GM19324 (cell line): ENCODE measurements at regions not wholly inside any gene's neighbourhood (a gene's known extent, or its start where the extent isn't known, plus 50 kb on each side); places are given as distances from the start of the nearest gene placed in this dataset.
A peak's percentile ranks its signal among the peaks of the same experiment; 100 is the strongest.
"Not testable (repeated sequence)": the region's sequence is repeated elsewhere in the genome, so short reads cannot be mapped to it uniquely, and the experiment has no call there.

Experiments
- ATAC-seq: cut with Tn5 transposase; IDR thresholded peaks from one replicate; pipeline ENCODE4 v1.9.1; 2021; ENCODE audit warnings: mild to moderate bottlenecking, moderate library complexity; ENCODE audit not compliant: unreplicated experiment, low FRiP score

DNA sequence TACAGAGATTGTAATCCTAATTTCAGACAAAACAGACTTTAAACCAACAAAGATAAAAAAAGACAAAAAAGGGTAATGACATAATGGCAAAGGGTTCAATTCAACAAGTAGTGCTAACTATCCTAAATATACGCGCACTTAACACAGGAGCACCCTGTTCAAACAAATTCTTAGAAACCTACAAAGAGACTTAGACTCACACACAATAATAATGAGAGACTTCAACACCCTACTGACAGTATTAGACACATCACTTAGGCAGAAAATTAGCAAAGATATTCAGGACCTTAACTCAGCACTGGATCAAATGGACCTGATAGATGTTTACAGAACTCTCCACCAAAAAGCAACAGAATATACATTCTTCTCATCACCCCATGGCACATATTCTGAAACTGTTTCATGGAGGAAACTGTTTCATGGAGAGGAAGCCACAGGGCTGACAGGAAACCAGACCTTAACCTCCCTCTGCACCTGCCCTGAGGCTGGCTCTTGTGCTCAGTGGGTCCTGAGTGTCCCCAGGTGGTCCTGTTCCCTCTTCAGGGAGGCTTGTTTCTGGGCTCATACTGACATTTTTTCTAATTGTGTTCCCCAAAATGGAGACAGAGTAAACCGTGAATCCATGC is 54.7 kb downstream of the OR4M2 start:
- ATAC-seq, result not testable (repeated sequence)

DNA sequence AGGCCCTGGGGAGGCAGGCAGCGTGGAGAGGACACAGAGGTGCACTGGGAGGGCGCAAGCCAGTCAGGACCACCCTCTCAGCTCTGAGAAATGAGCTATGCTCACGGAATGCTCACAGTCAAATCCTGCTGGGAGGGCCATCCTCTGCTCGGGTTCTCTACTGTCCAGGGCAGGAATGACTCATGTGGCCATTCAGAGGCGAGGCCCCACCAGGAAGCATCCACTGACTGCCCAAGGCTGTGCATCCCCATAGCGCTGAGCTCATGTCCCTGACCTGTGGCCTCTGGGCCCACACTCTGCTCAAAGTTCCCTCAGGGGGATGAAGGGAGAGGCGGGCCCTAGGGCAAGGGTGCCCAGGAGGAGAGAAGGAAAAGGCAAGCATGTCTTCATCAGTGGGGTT is 57.2 kb downstream of the OR4M2 start:
- not testable (repeated sequence) for ATAC-seq

DNA sequence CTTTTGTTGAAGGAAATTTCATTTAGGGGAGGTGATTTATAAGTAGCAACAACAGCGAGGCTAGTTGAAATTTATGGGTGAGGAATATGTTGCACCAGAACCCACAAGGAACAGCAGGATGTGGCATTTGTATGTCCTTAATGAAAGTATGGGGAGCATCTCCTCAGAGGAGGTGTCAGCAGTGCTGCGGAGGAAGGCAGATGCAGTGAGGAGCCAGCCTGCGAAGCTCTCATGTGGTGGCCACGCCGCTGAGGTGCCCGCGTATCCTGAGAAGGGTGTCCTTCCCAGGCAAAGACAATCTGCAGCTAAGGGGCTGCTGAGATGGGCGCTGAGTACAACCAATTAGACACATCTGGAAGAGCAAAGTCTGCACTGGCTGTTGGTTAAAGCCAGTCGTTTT is 60.8 kb downstream of the OR4M2 start:
- not testable (repeated sequence) for ATAC-seq

DNA sequence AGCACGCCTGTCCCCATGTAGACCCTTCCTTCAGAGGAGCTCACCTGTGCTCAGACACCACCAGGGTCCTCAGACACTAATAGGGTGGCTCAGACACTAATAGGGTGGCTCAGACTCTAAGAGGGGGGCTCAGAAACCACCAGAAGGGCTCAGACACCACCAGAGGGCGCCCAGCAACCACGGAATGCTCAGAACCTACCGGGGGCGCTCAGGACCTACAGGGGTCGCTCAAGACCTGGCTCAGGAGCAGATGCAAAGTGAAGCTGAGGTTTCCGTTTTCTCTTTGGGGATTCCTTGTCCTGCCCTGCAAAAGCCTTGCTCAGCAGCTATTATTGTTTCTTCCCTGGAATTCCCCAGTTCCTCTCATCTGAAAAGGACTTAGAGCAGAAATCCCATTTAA is 67.8 kb downstream of the OR4M2 start:
- ATAC-seq, result peak; percentile 73

DNA sequence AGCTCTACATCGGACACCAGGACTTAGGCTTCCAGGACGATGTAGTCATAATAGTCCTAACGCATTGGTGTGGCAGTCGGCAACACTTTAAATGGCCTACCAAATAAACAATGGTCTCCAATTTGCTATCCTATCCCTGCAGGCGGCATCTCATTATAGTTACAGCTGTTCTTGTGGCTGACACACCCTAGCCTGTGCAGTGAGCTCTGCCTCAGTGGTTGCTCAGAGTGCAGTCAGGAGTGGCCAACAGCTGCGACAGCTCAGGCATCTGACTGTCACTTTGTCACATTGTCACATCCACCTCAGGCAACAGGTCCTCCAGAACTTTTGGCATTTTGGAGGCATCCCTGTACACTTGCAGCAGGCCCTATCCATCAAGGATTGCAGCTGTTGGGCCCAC is 77.9 kb downstream of the OR4M2 start:
- not testable (repeated sequence) for ATAC-seq

DNA sequence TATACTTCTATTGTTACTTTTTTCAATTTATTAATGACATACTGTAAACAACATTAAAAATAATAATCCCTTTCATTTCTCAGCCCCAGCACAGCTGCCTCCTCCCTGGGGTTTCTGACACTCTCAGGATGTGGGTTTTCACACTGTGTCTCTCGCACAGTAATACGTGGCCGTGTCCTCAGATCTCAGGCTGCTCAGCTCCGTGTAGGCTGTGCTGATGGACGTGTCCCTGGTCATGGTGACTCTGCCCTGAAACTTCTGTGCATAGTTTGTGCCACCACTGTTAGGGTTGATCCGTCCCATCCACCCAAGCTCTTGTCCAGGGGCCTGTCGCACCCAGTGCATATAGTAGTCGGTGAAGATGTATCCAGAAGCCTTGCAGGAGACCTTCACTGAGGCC is 80.0 kb downstream of the OR4M2 start:
- peak; percentile 25 for ATAC-seq

DNA sequence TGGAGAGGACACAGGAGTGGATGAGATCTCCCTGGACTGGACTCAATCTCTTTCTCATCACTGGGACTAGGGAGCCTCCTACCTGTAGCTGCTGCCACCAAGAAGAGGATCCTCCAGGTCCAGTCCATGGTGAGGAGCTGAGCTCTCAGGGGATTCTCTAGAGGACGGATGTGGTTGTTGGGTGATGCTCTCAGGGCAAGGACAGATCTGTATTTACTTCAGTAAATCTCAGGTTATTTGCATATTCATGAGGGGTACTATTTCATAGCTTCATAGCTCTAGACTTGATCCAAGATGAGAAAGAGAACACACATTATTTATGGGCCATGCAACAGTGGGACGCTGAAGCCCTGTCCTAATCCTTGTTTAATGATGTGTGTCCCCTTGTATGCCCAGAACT is 80.4 kb downstream of the OR4M2 start:
- peak; percentile 74 for ATAC-seq

DNA sequence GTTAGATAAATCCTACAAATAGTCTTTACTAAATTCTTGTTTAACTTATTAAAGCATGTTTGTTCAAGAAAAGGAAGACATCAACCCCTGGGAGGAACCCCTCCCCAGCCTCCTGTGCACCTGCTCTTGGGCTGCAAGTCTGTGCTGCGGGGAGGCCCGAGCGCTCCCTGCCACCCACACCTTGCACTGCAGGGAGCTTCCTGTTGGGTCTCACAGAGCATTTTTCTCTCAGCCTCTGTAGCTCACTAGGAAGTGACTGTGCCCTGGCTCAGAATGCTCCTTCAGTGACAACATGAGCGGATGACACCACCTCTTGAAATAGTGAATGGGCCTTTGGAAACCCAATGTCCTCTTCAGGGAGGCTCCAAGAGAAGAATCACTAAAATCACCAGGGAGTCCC is 81.1 kb downstream of the OR4M2 start:
- ATAC-seq, result peak; percentile 84

DNA sequence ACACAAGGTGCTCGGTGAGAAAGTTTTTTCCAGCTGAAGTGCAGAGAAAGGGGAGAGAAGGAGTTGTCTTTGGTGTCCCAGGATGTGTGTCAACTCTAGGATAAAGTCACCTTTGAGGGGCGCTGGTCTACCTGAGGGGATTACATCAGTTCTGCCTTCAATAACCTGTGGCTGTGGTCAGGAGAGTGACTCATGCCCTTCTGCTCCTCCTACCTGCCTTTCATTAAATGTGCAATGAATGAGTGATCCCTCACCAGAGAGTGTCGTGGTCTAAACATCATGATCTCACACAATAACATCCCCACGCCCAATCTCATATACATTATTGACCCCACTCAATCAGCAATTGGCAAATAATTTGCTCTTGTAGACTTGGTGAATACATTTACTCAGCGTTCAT is 83.4 kb downstream of the OR4M2 start:
- ATAC-seq, result not testable (repeated sequence)

DNA sequence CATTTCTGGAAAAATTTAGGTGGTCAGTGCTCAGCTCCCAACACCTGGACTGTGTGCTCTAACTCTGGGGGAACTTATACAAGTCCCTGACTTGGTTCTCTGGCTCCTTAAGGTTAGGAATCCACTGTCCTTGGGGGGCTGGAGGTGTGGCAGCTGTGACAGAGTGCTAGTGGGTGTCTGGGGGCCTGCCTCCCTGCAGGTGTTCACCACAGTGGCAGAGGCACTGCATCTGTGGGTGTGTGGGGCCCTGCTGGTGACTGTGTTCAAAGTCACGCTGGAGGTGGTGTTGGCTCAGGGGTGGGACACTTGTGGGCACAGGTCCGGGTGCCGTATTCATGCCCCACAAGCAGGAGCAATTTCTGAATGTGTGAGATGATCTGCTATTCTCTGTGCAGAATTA is 87.2 kb downstream of the OR4M2 start:
- not testable (repeated sequence) for ATAC-seq

DNA sequence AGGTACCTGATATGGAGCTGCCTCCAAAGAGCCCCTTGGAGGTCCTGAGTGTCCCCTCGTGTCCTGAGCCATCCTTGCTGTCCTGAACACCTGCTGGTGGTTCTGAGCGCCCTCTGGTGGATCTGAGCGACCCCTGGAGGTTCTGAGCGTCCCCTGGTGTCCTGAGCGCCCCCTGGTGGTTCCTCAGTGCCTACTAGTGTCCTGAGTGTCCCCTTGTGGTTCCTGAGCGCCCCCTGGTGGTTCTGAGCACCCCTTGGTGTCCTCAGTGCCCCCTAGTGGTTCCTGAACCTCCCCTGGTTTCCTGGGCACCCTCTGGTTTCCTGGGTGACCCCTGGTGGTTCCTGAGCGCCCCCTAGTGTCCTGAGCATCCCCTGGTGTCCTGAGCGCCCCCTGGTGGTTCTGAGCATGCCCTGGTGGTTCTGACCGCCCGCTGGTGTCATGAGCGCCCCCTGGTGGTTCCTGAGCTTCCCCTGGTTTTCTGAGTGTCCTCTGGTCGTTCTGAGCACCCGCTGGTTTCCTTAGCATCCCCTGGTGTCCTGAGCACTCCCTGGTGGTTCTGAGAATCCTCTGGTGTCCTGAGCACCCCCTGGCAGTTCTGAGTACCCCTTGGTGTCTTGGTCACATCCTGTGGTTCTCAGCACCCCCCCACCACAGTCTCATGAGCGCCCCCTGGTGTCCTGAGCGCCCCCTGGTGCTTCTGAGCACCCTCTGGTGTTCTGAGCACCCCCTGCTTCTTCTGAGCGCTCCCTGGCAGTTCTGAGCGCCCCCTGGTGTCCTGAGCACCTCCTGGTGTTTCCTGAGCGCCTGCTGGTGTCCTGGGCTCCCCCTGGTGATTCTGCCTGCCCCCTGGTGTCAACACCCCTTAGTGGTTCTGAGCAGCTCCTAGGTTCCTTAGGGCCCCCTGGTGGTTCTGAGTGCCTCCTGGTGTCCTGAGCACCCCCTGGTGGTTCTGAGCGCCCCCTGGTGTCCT is 93.0 kb downstream of the OR4M2 start:
- ATAC-seq, result peak; percentile 88

DNA sequence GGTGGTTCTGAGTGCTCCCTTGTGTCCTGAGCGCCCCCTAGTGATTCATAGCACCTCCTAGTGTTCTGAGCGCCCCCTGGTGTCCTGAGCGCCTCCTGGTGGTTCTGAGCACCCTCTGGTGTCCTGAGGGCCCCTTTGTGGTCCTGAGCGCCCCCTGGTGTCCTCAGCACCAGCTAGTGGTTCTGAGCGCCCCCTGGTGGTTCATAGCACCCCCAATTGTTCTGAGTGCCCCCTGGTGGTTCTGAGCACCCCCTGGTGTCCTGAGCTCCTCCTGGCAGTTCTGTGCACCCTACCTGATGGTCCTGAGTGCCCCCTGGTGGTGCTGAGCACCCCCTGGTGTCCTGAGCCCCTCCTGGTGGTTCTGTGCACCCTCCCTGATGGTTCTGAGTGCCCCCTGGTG is 93.8 kb downstream of the OR4M2 start:
- peak; percentile 32 for ATAC-seq

DNA sequence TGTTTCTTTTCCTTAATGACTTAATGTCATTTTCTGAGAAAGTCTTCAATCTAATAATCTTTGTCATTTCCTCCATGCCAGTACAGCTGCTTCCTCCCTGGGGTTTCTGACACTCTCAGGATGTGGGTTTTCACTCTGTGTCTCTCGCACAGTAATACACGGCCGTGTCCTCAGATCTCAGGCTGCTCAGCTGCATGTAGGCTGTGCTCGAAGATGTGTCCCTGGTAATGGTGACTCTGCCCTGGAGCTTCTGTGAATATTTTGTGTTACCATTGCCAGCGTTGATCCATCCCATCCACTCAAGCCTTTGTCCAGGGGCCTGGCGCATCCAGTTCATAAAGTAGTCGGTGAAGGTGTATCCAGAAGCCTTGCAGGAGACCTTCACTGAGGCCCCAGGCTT is 97.6 kb downstream of the OR4M2 start:
- ATAC-seq, result not testable (repeated sequence)

DNA sequence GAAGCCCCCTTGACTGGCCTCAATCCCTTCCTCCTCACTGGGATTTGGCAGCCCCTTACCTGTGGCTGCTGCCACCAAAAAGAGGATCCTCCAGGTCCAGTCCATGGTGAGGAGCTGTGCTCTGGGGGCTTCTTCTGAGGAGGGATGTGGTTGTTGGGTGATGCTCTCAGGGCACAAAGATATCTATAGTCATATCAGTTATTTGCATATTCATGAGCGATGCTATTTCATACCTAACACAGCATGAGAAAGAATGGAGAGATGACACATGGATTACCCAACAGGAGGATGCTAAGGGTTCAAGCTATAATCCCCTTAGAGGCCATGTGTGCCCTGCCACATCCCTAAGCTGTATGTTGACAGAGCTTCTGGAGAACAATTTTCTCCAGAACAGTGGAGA is 98.1 kb downstream of the OR4M2 start:
- ATAC-seq, result not testable (repeated sequence)

DNA sequence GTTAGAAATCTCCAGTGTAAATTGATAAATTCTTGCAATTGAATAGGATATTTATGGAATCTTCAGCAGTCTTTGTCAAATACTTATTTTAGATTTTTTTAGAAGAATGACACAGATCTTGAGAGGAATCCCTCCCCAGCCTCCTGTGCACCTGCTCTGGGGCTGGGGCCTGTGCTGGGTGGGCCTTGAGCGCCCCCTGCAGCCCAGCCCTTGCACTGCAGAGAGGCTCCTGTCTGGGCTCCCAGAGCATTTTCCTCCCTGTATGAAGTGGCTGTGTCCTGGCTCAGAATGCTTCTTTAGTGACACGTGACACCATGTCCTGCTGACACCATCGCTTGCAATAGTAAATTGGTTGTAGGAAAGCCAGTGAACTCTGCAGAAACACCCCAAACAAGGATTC is 98.7 kb downstream of the OR4M2 start:
- not testable (repeated sequence) for ATAC-seq

DNA sequence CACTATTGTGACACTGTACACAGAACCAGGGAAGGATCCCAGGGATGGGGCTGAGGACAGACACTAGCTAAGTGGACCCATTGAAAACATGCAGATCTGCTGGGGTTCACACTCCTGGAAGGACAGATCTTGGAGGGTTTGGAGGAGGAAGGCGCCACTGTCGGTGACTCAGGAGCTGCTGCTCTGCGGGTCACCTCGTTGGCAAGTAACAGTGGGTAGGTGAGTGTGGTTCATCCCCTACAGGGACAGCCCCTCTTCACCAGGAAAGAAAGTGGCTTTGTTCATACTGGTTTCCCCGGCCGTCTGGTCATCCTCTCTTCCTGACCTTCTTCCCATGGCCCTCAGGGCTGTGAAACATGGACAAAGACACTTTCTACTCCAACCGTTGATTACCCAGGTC is 100.3 kb downstream of the OR4M2 start:
- not testable (repeated sequence) for ATAC-seq

DNA sequence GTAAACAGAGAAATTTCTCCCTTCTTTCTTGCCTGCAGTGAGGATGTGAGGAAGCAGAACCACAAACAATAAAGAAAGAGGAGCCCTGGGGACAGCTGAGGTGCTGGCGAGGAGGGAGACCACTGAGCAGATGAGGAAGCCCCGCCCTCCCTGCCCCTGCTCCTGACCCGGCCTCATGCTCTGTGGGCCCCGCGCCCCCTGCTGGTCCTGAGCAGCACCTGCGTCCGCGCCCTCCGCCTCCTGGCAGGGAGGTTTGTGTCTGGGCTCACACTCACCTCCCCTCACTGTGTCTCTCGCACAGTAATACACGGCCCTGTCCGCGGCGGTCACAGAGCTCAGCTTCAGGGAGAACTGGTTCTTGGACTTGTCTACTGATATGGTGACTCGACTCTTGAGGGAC is 104.4 kb downstream of the OR4M2 start:
- not testable (repeated sequence) for ATAC-seq

DNA sequence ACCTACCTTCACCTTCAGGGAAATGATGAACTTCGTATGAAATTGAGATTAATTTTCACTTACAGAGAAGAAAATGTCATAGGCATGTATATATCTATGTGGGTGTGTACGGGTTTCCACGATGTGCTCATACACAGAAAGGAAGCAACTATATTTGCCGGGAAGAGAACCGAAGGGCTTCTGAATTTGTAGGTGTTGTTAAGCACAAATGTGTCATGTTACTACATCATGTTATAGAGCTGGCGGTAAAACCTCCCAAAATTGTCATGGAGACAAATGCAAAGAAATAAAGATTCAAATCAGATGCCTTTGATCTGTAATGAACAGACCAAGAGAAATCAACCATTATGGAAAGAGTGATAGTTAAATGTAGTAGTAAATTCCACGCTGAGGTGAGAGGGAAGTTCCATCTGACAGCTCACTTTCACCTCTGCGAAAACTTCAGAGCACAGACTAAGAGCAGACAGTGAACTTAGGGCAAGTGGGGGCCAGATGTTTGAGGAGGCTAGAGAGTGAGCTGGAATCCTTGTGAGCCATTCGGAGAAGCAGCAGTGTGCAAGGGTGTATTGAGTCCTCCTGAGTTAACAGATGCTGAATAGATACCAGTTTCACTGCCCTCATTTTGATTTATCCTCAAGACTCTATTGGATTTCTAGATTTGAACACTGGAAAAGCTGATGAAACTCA is 106.7 kb downstream of the OR4M2 start:
- not testable (repeated sequence) for ATAC-seq

DNA sequence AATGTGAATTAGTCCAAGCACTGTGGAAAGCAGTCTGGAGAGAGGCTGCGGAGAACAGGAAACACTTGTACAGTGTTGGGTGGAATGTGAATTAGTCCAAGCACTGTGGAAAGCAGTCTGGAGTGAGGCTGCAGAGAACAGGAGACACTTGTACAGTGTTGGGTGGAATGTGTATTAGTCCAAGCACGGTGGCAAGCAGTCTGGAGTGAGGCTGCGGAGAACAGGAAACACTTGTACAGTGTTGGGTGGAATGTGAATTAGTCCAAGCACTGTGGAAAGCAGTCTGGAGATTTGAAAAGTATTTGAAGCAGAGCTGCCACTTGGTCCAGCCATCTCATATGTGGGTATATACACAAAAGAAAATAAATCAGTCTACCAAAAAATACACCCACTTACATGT is 111.5 kb downstream of the OR4M2 start:
- not testable (repeated sequence) for ATAC-seq

DNA sequence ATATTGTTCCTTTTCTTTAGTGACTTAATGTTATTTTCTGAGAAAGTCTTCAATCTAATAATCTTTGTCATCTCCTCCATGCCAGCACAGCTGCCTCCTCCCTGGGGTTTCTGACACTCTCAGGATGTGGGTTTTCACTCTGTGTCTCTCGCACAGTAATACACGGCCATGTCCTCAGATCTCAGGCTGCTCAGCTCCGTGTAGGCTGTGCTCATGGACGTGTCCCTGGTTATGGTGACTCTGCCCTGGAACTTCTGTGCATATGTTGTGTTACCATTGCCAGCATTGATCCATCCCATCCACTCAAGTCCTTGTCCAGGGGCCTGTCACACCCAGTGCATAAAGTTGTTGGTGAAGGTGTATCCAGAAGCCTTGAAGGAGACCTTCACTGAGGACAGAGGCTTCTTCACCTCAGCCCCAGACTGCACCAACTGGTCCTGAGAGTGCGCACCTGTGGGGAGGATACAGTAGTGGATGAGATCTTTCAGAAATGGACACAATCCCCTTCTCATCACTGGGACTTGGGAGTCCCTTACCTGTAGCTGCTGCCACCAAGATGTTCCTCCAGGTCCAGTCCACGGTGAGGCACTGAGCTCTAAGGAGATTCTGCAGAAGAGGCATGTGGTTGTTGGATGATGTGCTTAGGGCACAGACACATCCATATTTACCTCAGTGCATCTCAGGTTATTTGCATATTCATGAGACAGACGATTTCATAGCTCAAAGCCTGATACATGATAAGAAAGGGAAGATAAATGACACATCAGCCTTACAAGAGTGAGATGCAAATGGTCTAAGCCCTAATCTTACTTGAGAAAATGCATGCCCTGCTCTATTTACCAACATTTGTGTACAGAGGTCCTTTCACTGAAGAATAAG is 114.7 kb downstream of the OR4M2 start:
- ATAC-seq, result not testable (repeated sequence)
